A673 (cell line): ENCODE measurements at regions not wholly inside any gene's neighbourhood (a gene's known extent, or its start where the extent isn't known, plus 50 kb on each side); places are given as distances from the start of the nearest gene placed in this dataset.

ENCODE experiments used
- BruUV-seq: library from RNA; stranded (reverse); fragments of 400-500 nt; replicated peaks from 2 replicates; lab custom pipeline; 2021; lab: Mats Ljungman, UMichigan
- CTCF ChIA-PET: fragments of 300-600 bp; sonication (Branson Sonifier 250); formaldehyde crosslinking; loops from one replicate; lab custom pipeline; 2022; ENCODE audit warnings: antibody characterized with exemption; lab: Charles Lee
- POLR2A ChIA-PET: fragments of 300-600 bp; sonication (Branson Sonifier 250); formaldehyde crosslinking; loops from one replicate; lab custom pipeline; 2022; ENCODE audit warnings: antibody characterized with exemption; ENCODE audit not compliant: low non-redundant PET; lab: Charles Lee
- DNase-seq: peaks from one replicate; pipeline ENCODE4 v3.0.0-alpha.2; 2015; ENCODE audit warnings: low spot score
- H3K27ac ChIP-seq: fragments of 200-600 bp; sonication (generic); 2 replicates; pipeline ENCODE4 v1.5.1; 2016; ENCODE audit warnings: mixed run types, low read depth, mild to moderate bottlenecking, mixed read lengths, antibody characterized with exemption, low read length; ENCODE audit not compliant: poor library complexity, severe bottlenecking
- H3K27me3 ChIP-seq: fragments of 200-600 bp; sonication (generic); replicated peaks from 2 replicates; pipeline ENCODE4 v1.6.1; 2017; ENCODE audit warnings: mixed run types, low read depth, mild to moderate bottlenecking, mixed read lengths, antibody characterized with exemption, low read length; ENCODE audit not compliant: insufficient read depth, poor library complexity
- H3K36me3 ChIP-seq: fragments of 200-600 bp; sonication (generic); 2 replicates; pipeline ENCODE4 v1.6.1; 2016; ENCODE audit warnings: mixed run types, mild to moderate bottlenecking, mixed read lengths, antibody characterized with exemption, low read length; ENCODE audit not compliant: insufficient read depth, poor library complexity, severe bottlenecking
- H3K4me1 ChIP-seq: fragments of 200-600 bp; sonication (generic); 2 replicates; pipeline ENCODE4 v1.6.1; 2017; ENCODE audit warnings: mixed run types, mild to moderate bottlenecking, mixed read lengths, antibody characterized with exemption, low read length; ENCODE audit not compliant: insufficient read depth, poor library complexity, severe bottlenecking
- H3K4me3 ChIP-seq: fragments of 200-600 bp; sonication (generic); 2 replicates; pipeline ENCODE4 v1.5.1; 2016; ENCODE audit warnings: low read depth, mixed run types, mild to moderate bottlenecking, mixed read lengths, low read length; ENCODE audit not compliant: poor library complexity, severe bottlenecking
- H3K9me3 ChIP-seq: fragments of 200-600 bp; sonication (generic); 2 replicates; pipeline ENCODE4 v1.6.1; 2016; ENCODE audit warnings: mixed run types, low read depth, mild to moderate bottlenecking, mixed read lengths, antibody characterized with exemption, low read length; ENCODE audit not compliant: poor library complexity, severe bottlenecking
- CTCF ChIP-seq: fragments of 300-800, 200-600 bp; sonication (generic); conservative IDR thresholded peaks from 2 replicates; pipeline ENCODE4 v1.5.1; 2017; ENCODE audit warnings: low read depth, mild to moderate bottlenecking, antibody characterized with exemption, low read length, moderate library complexity, mixed read lengths
- EZH2 ChIP-seq: fragments of 200-600 bp; sonication (generic); IDR thresholded peaks from 2 replicates; pipeline ENCODE4 v1.6.1; 2017; ENCODE audit warnings: borderline replicate concordance, low read depth, mild to moderate bottlenecking, mixed read lengths, antibody characterized with exemption, low read length; ENCODE audit not compliant: poor library complexity, severe bottlenecking
- intact Hi-C: fragments of 100-400 bp; cut with micrococcal nuclease; formaldehyde crosslinking; loops from one replicate; pipeline ENCODE4 v1.10.0; 2022; ENCODE audit not compliant: unreplicated experiment

GRCh38 chr9:111728617-111729366 is 65.9 kb downstream of the SHOC1 start:
- peak; percentile 3 for DNase-seq
- Histone ChIP-seq H3K4me3 (no peak overlapping the region), H3K27me3 (no peaks in the 10 kb centered on the region), H3K27ac (no peak overlapping the region), H3K36me3 (no peaks in the 10 kb centered on the region), H3K9me3 (peaks cover 5% of the 10 kb centered on the region), H3K4me1 (no peaks in the 10 kb centered on the region)
- intact Hi-C loops: no loop called here
- TF ChIP-seq EZH2 (no peak), CTCF (no peak)
- BruUV-seq: no TSS peak
- CTCF ChIA-PET: no interaction called here
- POLR2A ChIA-PET: no interaction called here

DNA sequence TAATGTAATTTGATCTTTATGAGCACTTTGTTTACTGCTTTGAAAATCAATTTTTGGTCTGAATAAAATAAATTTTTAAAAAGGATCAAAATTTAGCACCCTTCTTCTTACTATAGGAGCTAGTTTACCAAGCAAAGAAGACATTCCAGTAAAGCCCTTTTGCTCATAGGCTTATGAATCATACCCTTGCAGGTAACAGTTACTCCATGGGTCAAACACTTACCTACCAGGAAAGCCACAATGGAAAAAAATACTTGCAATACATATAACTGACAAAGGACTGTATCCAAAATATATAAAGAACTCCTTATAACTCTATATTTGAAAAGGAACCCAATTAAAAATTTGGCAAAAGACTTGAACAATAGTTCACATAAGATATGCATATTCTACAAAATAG is 66.6 kb downstream of the SHOC1 start:
- BruUV-seq: no TSS peak
- no peak for TF ChIP-seq CTCF
- Histone ChIP-seq H3K4me3 (no peak overlapping the region), H3K9me3 (peaks cover 5% of the 10 kb centered on the region), H3K27me3 (no peaks in the 10 kb centered on the region), H3K4me1 (no peaks in the 10 kb centered on the region), H3K27ac (no peak overlapping the region), H3K36me3 (no peaks in the 10 kb centered on the region)
- CTCF ChIA-PET: no interaction called here
- DNase-seq: no peak
- intact Hi-C loops: no loop called here
- POLR2A ChIA-PET: no interaction called here

- BruUV-seq: no TSS peak
- H3K9me3 ChIP-seq: peaks cover 5% of the 10 kb centered on the region
- no peaks in the 10 kb centered on the region for H3K27me3 ChIP-seq
- no peak overlapping the region for H3K4me3 ChIP-seq
- TF ChIP-seq CTCF (no peak), EZH2 (no peak)
- no peaks in the 10 kb centered on the region for H3K36me3 ChIP-seq
- DNase-seq: no peak
- intact Hi-C loops: no loop called here
- CTCF ChIA-PET: no interaction called here
- no peak overlapping the region for H3K27ac ChIP-seq
- H3K4me1 ChIP-seq: no peaks in the 10 kb centered on the region
- POLR2A ChIA-PET: no interaction called here
These were observed 65.5 kb downstream of the GNG10 start for GRCh38 chr9:111726949-111727348.
